Activated CD8-positive, alpha-beta memory T cell treated with anti-CD3 and anti-CD28 coated beads for 36 hours (primary cell): ENCODE measurements at regions not wholly inside any gene's neighbourhood (a gene's known extent, or its start where the extent isn't known, plus 50 kb on each side); places are given as distances from the start of the nearest gene placed in this dataset.

Experiments used
- CTCF ChIA-PET: fragments of 350-600 bp; sonication (Branson Sonifier 250); formaldehyde crosslinking; loops from one replicate; lab custom pipeline; 2021; ENCODE audit warnings: antibody characterized with exemption; lab: Charles Lee
- POLR2A ChIA-PET: fragments of 350-600 bp; sonication (Branson Sonifier 250); formaldehyde crosslinking; loops from one replicate; lab custom pipeline; 2021; ENCODE audit warnings: antibody characterized with exemption; lab: Charles Lee

- ChIA-PET CTCF (no interaction called here), POLR2A (no interaction called here)
These were observed 233.4 kb upstream of the SMIM21 start for GRCh38 chr18:75660932-75661331.

GRCh38 chr18:75659535-75660023, 232.1 kb upstream of the SMIM21 start:
- POLR2A ChIA-PET, result no interaction called here

GRCh38 chr18:75658330-75658729, 230.8 kb upstream of the SMIM21 start:
- POLR2A ChIA-PET, result no interaction called here
- CTCF ChIA-PET, result no interaction called here

More at GRCh38 chr18:75659535-75660023, 232.1 kb upstream of the SMIM21 start:
- CTCF ChIA-PET, result no interaction called here

- ChIA-PET CTCF (no interaction called here), POLR2A (no interaction called here)
These were observed 229.2 kb upstream of the SMIM21 start for GRCh38 chr18:75656563-75657247.

GRCh38 chr18:75656035-75656434, 228.5 kb upstream of the SMIM21 start:
- POLR2A ChIA-PET, result no interaction called here
- CTCF ChIA-PET, result no interaction called here

GRCh38 chr18:75654851-75655751, 227.6 kb upstream of the SMIM21 start:
- ChIA-PET POLR2A (no interaction called here), CTCF (no interaction called here)

GRCh38 chr18:75654386-75654785, 226.9 kb upstream of the SMIM21 start:
- ChIA-PET CTCF (no interaction called here), POLR2A (no interaction called here)

GRCh38 chr18:75652528-75652927, 225.0 kb upstream of the SMIM21 start:
- ChIA-PET POLR2A (no interaction called here), CTCF (no interaction called here)

- POLR2A ChIA-PET, result no interaction called here
- CTCF ChIA-PET, result no interaction called here
These were observed 217.4 kb upstream of the SMIM21 start for GRCh38 chr18:75644871-75645270.

GRCh38 chr18:75643083-75643482, 215.6 kb upstream of the SMIM21 start:
- ChIA-PET POLR2A (no interaction called here), CTCF (no interaction called here)

GRCh38 chr18:75639472-75639831, 211.9 kb upstream of the SMIM21 start:
- POLR2A ChIA-PET, result no interaction called here
- CTCF ChIA-PET, result no interaction called here

GRCh38 chr18:75638776-75639471, 211.4 kb upstream of the SMIM21 start:
- CTCF ChIA-PET, result no interaction called here
- POLR2A ChIA-PET, result interaction anchor here (0.6 kb wide), 1 partner anchor 8 kb away, joined by 5 read pairs; no protein-coding TSS in a partner anchor

- ChIA-PET CTCF (no interaction called here), POLR2A (interaction anchor here (0.6 kb wide), 1 partner anchor 9 kb away, joined by 5 read pairs; no protein-coding TSS in a partner anchor)
These were observed 210.8 kb upstream of the SMIM21 start for GRCh38 chr18:75638223-75638775.

- ChIA-PET CTCF (no interaction called here), POLR2A (no interaction called here)
These were observed 207.6 kb upstream of the SMIM21 start for GRCh38 chr18:75635096-75635495.

- CTCF ChIA-PET, result no interaction called here
- POLR2A ChIA-PET, result no interaction called here
These were observed 198.5 kb upstream of the SMIM21 start for GRCh38 chr18:75625966-75626365.

GRCh38 chr18:75624869-75625268, 197.4 kb upstream of the SMIM21 start:
- ChIA-PET POLR2A (no interaction called here), CTCF (no interaction called here)

- ChIA-PET CTCF (no interaction called here), POLR2A (no interaction called here)
These were observed 194.3 kb upstream of the SMIM21 start for GRCh38 chr18:75621818-75622217.

- ChIA-PET CTCF (no interaction called here), POLR2A (no interaction called here)
These were observed 190.6 kb upstream of the SMIM21 start for GRCh38 chr18:75618146-75618545.

GRCh38 chr18:75612456-75612855, 185.0 kb upstream of the SMIM21 start:
- ChIA-PET POLR2A (no interaction called here), CTCF (no interaction called here)

- ChIA-PET POLR2A (no interaction called here), CTCF (no interaction called here)
These were observed 180.2 kb upstream of the SMIM21 start for GRCh38 chr18:75607701-75608100.
